ENCODE measurements at regions not wholly inside any gene's neighbourhood (a gene's known extent, or its start where the extent isn't known, plus 50 kb on each side); places are given as distances from the start of the nearest gene placed in this dataset.

DNA sequence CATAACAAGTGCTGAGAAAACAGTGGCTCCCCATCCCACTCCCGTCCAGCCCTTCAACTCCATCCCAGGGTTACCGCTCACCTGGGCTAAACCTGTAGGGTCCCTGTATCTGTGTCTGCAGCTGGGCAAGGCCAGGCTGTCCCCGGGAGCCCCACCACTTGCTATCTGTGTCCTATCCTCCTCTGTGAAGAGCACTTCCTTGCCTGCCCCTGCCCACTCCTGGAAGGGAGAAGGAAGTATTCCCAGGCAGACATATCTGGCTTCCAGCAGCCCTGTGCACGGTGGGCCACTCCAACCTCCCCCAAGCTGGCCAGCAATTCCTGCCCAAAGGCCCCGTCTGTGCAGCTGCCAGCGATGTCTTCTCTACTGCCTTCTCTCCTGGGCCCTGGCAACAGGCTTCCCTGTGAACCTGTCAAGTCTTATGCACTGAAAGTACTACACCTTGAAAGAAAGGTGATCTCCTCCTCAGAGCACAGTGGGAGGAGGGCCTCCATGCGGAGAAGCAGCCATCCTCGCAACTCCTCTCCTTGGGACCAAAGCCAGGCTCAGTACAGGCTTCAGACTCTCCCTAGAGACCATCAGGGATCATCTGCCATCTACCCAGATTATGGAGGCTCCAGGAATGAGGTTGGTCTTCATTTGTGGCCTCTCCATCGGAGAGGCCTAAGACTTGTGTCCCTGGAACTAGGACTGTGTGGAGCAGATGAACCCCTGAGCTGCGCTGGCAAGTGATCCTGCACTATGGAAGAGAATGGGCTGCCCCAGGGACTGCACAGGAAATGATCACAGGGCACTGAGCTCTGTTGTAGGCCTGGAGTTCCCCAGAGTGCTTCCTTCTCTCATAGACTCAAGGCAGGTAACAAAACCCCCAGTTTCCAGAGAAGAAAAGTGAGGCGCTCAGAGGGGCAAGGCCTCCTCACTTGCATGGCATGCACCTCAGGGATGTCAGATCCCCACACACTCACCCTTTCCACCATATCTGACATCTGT is 663.6 kb downstream of the BCL11B start:
- no peak for DNase-seq

DNA sequence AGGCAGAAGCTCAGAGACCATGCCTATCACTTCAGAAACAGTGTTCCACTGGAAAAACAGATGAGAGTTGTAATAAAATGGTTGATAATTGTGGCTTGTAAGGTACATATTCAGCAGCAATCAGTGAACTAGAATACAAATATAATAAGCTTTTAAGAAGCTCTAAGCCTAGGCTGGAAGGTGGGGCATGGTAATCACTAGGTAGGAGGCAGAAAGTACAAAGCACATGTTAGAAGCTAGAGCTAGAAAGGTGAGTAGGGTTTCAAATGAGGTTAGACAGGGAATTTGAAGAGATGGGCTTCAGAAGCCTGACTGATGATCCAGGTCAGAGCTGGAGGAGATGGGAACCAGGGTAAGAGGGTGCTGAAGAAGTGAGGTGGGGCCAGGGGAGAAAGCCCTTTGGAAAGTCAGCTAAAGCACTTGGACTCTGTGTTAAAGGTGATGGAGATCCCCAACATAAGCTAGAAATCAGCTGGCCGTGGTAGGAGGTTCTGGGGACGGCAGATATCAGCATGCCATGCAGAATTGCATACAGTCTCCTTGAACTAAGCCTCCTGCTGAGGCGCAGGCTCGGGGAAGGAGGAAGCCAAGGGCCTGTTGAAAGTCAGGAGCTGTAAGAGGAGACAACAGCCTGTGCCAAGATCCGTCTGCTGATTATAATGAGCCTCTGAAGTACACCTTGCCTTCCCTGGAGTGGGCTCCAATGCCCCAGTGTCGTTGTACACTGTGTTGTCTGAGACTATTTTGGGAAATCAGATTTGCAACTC is 659.4 kb downstream of the BCL11B start:
- no peak for DNase-seq

DNA sequence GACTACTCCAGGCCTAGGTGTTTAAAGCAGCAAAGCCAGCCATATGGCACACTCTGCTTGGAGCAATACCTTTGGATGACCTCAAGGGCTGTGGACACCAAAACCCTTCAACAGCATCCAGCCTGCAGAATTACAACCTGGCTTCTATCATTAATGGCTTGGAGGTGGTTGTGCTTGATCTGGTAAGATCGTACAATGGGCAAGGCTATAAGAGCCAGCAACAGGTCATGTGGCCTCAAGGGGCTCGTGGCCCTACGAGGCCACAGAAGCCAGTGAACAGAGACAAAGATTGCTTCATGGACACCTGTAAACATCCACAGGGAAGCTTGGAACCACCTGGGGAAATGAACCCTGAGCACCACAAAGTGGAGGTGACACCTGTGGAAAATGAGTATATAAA is 657.3 kb downstream of the BCL11B start:
- no peak for DNase-seq

DNA sequence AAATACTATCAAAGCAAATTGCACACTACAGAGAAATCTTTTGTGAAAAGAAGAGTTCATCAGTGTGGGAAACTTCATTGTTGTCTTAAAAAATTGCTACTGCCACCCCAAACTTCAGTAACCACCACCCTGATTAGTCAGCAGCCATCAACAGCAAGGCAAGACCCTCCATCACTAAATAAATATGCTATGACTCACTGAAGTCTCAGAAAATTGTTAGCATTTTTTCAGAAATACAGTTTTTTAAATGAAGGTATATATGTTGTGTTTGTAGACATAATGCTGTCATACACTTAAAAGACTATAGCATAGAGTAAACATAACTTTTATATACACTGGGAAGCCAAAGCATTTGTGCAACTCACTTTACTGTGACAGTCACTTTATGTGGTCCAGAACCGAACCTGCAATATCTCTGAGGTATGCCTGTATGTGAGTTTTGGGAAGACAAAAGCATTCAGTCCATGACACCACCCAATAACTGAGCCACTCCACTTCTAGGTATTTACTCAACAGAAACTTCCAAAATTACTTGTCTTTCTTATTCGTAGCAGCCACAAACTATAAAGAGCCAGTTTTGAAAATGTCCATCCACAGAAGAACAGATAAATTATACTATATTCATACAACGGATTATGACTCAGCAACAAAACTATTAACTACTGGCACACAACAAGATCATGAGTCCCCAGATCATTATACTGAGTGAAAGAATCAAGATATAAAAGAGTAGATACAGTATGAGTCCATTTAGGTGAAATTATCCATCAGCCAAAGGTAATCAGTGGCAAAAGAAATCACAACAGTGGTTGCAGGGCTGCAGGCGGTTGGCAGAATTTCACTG is 649.6 kb downstream of the BCL11B start:
- no peak for DNase-seq

DNA sequence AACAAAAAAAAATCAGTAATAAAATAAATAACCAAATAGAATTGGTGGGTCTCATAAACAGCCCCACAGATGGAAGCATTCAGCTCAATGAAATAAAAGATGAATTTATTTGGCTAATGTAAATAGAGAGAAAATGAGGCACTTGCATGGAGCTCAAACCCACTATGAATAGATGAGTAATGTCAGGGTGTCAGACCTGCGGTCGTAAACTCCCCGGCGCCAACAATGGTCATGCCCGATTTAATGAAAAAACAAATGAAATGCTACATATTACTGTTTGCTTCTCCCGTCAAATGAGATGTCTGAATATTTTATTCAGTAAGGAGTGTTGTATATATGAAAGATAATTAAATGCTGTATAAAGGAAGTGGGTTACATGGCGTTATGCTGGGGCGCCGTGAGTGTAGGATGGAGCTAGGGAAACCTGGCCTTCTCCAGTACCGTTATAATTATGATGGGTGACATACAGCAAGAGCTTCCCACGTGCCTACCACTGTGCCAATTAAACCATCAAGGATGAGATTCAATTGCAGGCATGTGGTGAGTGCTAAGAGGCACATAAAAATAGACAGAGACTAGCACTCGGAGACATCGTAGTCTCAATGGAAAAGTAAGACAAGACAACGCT is 648.1 kb downstream of the BCL11B start:
- DNase-seq, result no peak

DNA sequence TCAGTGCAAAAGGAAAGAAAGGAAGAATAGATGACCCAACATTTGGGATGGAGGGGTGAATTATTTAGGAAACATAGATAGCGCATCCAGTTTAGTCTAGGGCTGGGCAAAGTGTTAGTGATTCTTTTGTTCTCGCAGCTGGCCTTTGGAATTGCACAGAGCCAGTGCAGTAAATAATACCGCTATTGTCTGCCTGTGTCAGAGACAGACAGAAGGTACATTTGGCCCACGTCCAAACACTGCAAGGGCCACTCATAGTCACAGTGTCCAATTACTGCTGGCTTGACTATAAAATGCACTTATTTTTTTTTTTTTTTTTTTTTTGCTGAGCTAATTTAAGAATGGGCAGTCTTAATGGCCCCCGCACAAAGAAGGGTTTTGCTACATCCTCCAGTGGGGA is 638.6 kb downstream of the BCL11B start:
- DNase-seq, result no peak

- no peak for DNase-seq
Measured at GRCh38 chr14:98634043-98634820, 637.8 kb downstream of the BCL11B start.

- no peak for DNase-seq
Measured at GRCh38 chr14:98638366-98638765, 633.6 kb downstream of the BCL11B start.

DNA sequence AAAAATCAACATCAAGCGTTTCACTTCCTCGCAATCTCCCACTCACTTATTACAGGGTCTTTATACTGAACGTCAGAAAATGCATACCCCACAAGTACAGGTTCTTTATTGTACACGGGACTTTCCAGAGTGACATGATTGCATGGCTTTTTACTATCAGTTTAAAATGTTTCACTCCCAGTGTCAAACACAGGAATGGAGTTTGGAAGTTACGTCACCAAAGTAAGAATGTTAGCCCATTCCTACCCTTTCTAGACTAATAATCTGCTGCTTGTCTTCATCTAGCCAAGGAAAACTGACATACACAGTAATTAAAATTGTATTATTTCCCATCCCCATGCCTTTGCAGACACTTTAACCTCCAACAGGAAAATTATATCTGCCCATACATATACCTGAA is 624.2 kb downstream of the BCL11B start:
- DNase-seq, result no peak

DNA sequence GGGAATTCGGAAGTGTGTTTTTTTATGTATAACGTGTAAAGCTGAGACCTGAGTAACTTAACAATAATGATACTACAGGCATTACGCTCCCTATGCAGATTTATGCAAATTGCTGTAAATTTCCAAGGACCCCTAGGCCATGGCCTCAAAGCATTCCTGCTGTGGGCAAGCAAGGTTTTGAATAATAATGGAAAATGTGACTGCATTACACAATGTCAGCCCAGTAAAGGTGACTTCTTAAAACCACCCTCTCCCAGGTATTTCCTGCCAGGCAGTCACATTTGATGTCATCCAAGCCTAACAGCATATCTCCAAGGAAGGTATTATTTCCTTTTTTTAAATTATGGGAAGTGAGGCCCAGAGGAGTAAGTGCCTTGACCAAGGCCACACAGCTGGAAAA is 621.0 kb downstream of the BCL11B start:
- DNase-seq, result no peak

DNA sequence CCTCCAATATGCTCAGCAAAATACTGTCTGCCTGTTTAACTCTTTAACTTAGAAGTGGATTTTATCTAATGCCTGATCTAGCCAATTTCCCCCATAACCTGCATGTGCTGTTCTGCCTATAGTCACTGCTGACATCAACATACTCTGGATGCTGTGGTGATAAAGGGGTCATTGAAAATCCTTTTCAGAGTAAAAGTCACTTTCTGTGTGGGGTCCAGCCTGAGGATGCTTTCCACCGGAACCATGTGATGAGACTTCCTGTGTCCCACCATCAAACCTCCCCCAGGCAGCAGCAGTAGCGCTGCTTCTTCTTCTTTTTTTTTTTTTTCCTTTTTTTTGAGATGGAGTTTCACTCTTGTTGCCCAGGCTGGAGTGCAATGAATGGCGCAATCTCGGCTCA is 607.0 kb downstream of the BCL11B start:
- DNase-seq, result no peak

- no peak for DNase-seq
Measured at GRCh38 chr14:98666545-98666944, 605.5 kb downstream of the BCL11B start.

GRCh38 chr14:98682033-98682432 is 590.0 kb downstream of the BCL11B start:
- DNase-seq, result no peak

GRCh38 chr14:98682726-98683125 is 589.3 kb downstream of the BCL11B start:
- DNase-seq, result no peak

- DNase-seq, result no peak
Measured at GRCh38 chr14:98684468-98684867, 587.5 kb downstream of the BCL11B start.

DNA sequence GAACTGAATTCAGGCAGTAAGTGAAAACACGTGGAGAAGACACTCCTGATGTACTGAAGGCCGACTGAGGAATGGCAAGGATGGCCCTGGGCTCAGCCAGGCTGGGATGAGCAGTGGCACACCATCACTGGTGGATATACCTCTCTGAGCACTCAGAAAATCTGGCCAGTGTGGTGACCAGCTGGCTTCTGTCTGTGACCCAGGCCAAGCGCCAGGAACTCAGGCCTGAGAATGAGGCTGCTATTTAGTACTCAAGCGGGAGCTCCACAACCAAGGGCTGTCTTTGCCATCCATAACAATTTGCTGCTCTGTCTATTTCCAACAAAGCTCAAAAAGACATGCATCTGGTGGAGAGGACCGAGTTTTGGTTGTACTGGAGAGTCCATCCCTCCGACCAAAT is 586.3 kb downstream of the BCL11B start:
- no peak for DNase-seq

DNA sequence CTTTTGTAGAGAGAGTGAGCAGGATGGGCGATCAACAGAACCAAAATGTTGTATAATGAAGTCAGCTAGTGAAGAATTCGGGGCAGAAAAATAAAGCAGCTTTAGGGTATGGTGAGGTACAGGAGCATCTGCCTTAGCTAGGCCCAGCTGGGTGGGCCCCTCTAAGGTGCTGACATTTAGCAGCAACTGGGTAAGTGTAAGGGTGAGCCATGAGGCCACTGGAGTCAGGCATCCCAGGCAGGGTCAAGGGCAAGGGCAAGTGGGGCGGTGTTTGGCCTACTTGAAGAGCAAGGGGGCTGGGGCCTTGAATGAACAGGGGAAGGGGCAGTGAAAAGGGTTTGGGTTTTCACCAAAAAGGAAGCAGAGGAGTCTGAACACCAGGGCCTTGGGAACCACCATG is 583.6 kb downstream of the BCL11B start:
- no peak for DNase-seq

DNA sequence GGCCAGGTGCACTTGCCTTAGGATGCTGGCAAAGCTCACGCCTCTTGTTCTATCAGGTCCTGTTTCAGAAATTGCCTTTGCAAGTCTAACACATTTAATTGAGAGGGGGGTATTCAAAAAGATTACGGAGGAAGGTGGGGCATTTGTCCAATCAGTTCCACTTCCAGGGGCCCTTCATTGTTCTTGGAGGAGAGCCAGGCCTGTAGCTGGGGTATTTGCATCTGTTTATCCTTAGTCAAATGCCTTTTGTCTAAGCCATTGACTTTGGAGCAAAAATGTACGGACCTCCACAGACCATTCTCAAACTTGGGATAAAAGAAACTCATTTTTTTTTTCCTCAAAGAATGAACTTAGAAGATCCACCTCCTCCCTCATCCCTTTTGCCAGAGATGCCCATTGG is 582.0 kb downstream of the BCL11B start:
- DNase-seq, result no peak

DNA sequence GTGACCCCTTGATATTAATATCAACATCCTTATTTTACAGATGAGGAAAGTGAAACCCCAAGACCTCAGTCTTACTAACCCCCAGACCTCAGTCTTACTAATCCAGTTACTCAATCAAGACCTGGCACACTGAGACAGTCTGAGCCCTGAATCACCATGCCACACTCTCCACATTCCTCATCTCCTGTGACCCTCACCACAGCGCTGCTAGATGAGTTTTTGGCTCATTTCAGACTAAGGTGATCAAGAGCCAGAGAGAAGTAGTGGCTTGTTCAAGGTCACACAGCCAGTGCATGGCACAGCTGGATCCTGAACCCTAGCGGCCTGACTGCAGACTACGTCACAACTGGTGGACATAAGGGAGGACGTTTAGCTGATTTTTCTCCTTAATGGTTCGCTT is 579.2 kb downstream of the BCL11B start:
- no peak for DNase-seq

- no peak for DNase-seq
Measured at GRCh38 chr14:98694541-98694940, 577.5 kb downstream of the BCL11B start.

GRCh38 chr14:98695809-98696208 is 576.2 kb downstream of the BCL11B start:
- no peak for DNase-seq

DNA sequence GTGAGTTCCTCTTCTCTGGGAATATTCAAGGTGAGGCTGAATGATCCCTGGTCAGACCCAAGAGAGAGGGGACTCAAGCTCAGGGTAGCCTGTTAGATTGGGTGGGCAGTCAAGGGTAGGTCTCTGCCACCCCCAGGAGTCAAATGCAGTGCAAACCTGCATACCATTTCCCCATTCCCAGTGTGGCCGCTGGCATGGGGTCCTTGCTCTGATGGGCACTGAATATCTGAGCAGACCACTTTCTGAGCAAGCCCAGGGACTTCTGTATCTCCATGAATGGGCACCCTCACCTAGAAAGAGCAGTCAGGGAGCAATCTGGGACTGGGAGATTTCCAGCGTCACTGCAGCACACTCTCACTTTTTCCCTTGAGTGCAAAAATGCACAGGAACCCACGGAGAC is 573.7 kb downstream of the BCL11B start:
- DNase-seq, result no peak
